Esophagus muscularis mucosa (tissue), 4 donors: ENCODE measurements at regions not wholly inside any gene's neighbourhood (a gene's known extent, or its start where the extent isn't known, plus 50 kb on each side); places are given as distances from the start of the nearest gene placed in this dataset.
"Not testable (repeated sequence)": the region's sequence is repeated elsewhere in the genome, so short reads cannot be mapped to it uniquely, and the experiment has no call there.

Experiments
- DNase-seq: peaks from one replicate; pipeline ENCODE4 v3.0.0-alpha.2; 2017; ENCODE audit errors: extremely low spot score
- H3K27ac ChIP-seq, 4 donors: fragments of 200-600 bp; sonication (generic); replicated peaks in 1 of 4; 1 replicate in 3 of 4; 2 replicates in 1 of 4; pipeline ENCODE4 v1.5.1; 2016 to 2019; ENCODE audit warnings: mild to moderate bottlenecking in 1 of 4
- H3K27me3 ChIP-seq, 4 donors: fragments of 200-600 bp; sonication (generic); one replicate each; pipeline versions ENCODE4 v1.5.1 to v1.6.0; 2016 to 2019
- H3K36me3 ChIP-seq, 4 donors: fragments of 200-600 bp; sonication (generic); one replicate each; pipeline ENCODE4 v1.5.1; 2016 to 2019
- H3K4me1 ChIP-seq, 4 donors: fragments of 200-600 bp; sonication (generic); one replicate each; pipeline ENCODE4 v1.5.1; 2016 to 2019
- H3K4me3 ChIP-seq, 4 donors: fragments of 200-600 bp; sonication (generic); 1 replicate in 2 of 4; 2 replicates in 2 of 4; pipeline ENCODE4 v1.5.1; 2016 to 2019; ENCODE audit warnings: mild to moderate bottlenecking in 4 of 4, moderate library complexity in 1 of 4
- H3K9me3 ChIP-seq, 4 donors: fragments of 200-600 bp; sonication (generic); 1 replicate in 3 of 4; 2 replicates in 1 of 4; pipeline ENCODE4 v1.5.1; 2016 to 2019
- EP300 ChIP-seq: sonication (generic); formaldehyde crosslinking; IDR thresholded peaks from one replicate; pipeline ENCODE4 v1.6.1; 2017; ENCODE audit warnings: antibody characterized with exemption
- POLR2A ChIP-seq: fragments of 450-650 bp; IDR thresholded peaks from one replicate; pipeline ENCODE4 v1.6.1; 2017; ENCODE audit warnings: antibody characterized with exemption, moderate library complexity, mild to moderate bottlenecking, low read depth
- POLR2AphosphoS5 ChIP-seq, 2 donors: sonication (generic); formaldehyde crosslinking; IDR thresholded peaks; one replicate each; pipeline ENCODE4 v1.6.1; 2017; ENCODE audit warnings: antibody characterized with exemption in 2 of 2
- WGBS: methylation state at CpG from one replicate; pipeline ENCODE4 v1.1.5; 2018; 5-methylcytosine and 5-hydroxymethylcytosine counted together
- intact Hi-C: fragments of 100-400 bp; cut with DNase I; formaldehyde crosslinking; loops from one replicate; pipeline ENCODE4 v1.15.1; 2023
- TF ChIP-seq, protein P1 (sequence below), 3 experiments: fragments of 200-600 bp in 2 of 3; fragments of 450-650 bp in 1 of 3; sonication (generic) in 2 of 3; IDR thresholded peaks; one replicate each; pipeline ENCODE4 v1.5.1; 2017 to 2019; ENCODE audit warnings: antibody characterized with exemption in 3 of 3, mild to moderate bottlenecking in 2 of 3, moderate library complexity in 1 of 3

DNA sequence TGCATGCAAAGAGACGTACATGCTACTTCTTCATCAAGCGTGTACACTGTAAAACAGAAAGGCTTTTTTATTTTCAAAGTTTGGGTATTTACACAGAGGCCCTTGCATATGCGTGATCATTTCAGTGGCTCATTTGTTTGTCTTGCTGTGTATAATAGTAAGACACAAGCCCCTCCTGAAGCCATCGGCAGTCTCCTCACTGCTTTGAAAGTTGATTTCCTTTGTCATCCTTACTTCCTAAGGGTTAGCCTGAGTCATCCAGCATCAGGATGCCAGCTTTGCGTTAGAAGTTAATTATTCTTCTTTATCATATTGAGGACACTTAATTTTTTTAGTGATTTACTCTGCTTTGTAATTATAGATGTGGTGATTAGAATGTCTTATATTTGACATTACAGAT, 72.5 kb upstream of the CTBP2 start:
- Histone ChIP-seq H3K4me3 (no peak overlapping the region), H3K4me1 (no peaks in the 10 kb centered on the region), H3K36me3 (no peaks in the 10 kb centered on the region), H3K27me3 (no peaks in the 10 kb centered on the region), H3K27ac (no peak overlapping the region), H3K9me3 (peaks cover 0 to under 1% (median 0%) of the 10 kb centered on the region in 4 donors)
- WGBS, result 79% methylated on average over 5 of the region's 5 CpGs
- TF ChIP-seq, protein P1, sequence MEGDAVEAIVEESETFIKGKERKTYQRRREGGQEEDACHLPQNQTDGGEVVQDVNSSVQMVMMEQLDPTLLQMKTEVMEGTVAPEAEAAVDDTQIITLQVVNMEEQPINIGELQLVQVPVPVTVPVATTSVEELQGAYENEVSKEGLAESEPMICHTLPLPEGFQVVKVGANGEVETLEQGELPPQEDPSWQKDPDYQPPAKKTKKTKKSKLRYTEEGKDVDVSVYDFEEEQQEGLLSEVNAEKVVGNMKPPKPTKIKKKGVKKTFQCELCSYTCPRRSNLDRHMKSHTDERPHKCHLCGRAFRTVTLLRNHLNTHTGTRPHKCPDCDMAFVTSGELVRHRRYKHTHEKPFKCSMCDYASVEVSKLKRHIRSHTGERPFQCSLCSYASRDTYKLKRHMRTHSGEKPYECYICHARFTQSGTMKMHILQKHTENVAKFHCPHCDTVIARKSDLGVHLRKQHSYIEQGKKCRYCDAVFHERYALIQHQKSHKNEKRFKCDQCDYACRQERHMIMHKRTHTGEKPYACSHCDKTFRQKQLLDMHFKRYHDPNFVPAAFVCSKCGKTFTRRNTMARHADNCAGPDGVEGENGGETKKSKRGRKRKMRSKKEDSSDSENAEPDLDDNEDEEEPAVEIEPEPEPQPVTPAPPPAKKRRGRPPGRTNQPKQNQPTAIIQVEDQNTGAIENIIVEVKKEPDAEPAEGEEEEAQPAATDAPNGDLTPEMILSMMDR (IDR thresholded peaks at IDR 0.05), result no peak
- TF ChIP-seq POLR2AphosphoS5 (IDR thresholded peaks at IDR 0.05), result no peak
- no peak for DNase-seq
- intact Hi-C loops, result no loop called here

DNA sequence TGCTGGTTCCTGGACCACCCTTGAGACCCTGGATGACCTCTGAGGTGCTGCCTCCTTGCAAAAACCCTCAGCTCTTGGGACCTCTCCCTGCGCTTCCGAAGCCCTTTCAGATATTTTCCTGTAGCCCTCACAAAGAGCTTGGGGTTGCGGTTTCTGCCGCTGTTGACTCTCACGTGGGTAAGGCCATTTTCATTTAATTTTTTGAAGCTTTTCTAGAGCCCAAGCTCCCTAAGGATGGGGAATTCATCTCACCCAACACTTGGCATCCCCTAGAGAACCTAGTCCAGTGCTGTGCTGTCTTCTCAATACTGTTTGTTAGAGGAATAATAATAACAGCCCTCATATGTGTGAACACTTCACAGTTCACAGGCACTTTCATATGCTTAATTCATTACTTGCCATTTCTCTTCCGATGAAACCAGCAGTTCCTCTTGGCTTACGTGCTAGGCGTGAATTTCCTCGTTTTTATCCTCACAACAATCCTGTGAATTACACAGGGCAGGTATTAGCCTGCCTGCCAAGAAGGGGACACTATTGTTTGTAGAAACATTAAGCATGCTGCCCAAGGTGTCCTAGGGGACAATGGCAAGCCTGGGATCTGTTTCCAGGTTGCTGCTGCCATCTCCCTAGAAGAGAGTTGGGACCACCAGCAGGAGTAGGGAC, 71.6 kb upstream of the CTBP2 start:
- DNase-seq, result no peak
- no peak for TF ChIP-seq POLR2A
- no peak for TF ChIP-seq EP300
- TF ChIP-seq, protein P1 (IDR thresholded peaks at IDR 0.05), result no peak
- TF ChIP-seq POLR2AphosphoS5 (IDR thresholded peaks at IDR 0.05), result no peak
- Histone ChIP-seq H3K4me1 (no peaks in the 10 kb centered on the region), H3K27ac (no peak overlapping the region), H3K4me3 (no peak overlapping the region), H3K27me3 (no peaks in the 10 kb centered on the region), H3K9me3 (no peaks in the 10 kb centered on the region), H3K36me3 (no peaks in the 10 kb centered on the region)
- WGBS, result 94% methylated on average over 9 of the region's 9 CpGs
- intact Hi-C loops, result no loop called here

DNA sequence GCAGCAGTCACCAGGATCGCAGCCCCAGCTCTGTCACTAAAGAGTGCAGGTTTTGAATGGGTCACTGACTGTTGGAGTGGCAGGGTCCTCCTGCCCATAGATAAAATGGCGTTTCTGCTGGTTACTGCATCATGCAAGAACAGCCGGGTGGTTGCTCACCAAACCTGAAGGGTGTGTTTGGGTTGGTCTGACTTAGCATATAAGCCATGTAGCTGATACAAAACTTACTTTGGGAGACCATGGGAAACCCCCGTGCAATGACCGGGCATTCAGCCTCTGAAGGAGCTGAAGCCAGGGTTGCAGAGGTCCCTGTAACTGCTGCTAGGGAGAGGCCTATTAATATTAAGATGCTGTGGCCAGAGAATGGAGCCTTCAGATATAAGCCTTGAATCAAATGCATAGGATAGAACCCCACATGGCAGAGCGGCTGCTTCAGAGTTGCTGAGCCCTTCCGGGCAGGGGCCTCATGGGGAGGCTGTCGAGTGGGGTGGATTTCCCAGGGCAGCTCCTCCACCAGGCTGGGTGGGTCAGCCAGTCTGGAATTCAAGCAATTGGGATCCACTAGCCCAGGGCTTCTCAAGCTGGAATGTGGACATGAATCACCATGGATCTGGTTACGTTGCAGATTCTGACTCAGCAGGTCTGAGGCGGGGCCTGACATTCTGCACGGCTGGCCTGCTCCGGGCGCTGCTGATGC, 70.9 kb upstream of the CTBP2 start:
- no peak overlapping the region for H3K27ac ChIP-seq
- H3K36me3 ChIP-seq, result no peaks in the 10 kb centered on the region
- 91% methylated on average over 9 of the region's 13 CpGs for WGBS
- H3K9me3 ChIP-seq, result no peaks in the 10 kb centered on the region
- H3K4me1 ChIP-seq, result no peaks in the 10 kb centered on the region
- intact Hi-C loops, result no loop called here
- H3K27me3 ChIP-seq, result no peaks in the 10 kb centered on the region
- DNase-seq, result no peak
- H3K4me3 ChIP-seq, result no peak overlapping the region
- TF ChIP-seq EP300 (no peak), POLR2A (no peak), POLR2AphosphoS5 (IDR thresholded peaks at IDR 0.05) (no peak)
- TF ChIP-seq, protein P1 (IDR thresholded peaks at IDR 0.05), result no peak

DNA sequence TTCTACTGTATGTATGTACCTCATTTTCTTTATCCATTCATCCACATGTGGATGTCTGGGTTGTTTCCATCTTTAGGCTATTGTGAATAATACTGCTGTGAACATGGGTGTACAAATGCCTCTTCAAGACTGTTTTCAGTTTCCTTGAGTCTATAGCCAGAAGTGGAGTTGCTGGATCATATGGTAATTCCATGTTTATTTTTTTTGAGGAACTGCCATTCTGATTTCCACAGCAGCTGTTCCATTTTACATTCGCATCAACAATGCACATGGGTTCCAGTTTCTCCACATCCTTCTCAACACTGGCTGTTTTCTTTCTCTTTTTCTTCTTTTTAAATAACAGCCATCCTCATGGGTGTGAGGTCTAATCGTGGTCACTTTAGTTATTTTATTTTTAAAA, 69.9 kb upstream of the CTBP2 start:
- Histone ChIP-seq H3K36me3 (no peaks in the 10 kb centered on the region), H3K27me3 (no peaks in the 10 kb centered on the region), H3K9me3 (no peaks in the 10 kb centered on the region), H3K4me1 (no peaks in the 10 kb centered on the region), H3K27ac (no peak overlapping the region), H3K4me3 (no peak overlapping the region)
- intact Hi-C loops, result no loop called here
- DNase-seq, result no peak
- TF ChIP-seq POLR2AphosphoS5 (IDR thresholded peaks at IDR 0.05) (no peak), EP300 (no peak), POLR2A (no peak)
- TF ChIP-seq, protein P1 (IDR thresholded peaks at IDR 0.05), result no peak
- 85% methylated on average over 2 of the region's 2 CpGs for WGBS

DNA sequence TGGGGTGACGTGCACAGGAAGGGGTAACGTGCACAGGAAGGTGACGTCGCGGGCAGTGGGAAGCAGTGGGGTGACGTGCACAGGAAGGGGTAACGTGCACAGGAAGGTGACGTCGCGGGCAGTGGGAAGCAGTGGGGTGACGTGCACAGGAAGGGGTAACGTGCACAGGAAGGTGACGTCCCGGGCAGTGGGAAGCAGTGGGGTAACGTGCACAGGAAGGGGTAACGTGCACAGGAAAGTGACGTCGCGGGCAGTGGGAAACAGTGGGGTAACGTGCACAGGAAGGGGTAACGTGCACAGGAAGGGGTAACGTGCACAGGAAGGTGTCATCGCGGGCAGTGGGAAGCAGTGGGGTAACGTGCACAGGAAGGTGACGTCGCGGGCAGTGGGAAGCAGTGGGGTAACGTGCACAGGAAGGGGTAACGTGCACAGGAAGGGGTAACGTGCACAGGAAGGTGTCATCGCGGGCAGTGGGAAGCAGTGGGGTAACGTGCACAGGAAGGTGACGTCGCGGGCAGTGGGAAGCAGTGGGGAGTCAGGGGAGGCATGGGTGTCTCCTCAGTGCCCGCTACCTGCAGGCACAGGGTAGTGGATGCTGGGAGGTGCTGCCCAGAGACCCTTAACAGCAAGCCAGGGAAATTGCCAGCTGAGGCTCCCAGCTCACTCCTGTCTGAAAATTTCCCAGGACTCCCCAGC, 68.0 kb upstream of the CTBP2 start:
- WGBS, result 82% methylated on average over 37 of the region's 38 CpGs
- intact Hi-C loops, DNase-seq: not testable (repeated sequence)

More for the DNA sequence above, 68.0 kb upstream of the CTBP2 start:
- H3K36me3 ChIP-seq, H3K27ac ChIP-seq, H3K4me3 ChIP-seq, H3K4me1 ChIP-seq, H3K27me3 ChIP-seq, H3K9me3 ChIP-seq: not testable (repeated sequence)
